ENCODE measurements at regions not wholly inside any gene's neighbourhood (a gene's known extent, or its start where the extent isn't known, plus 50 kb on each side); places are given as distances from the start of the nearest gene placed in this dataset.

GRCh38 chr19:31693131-31693932 lies 344.1 kb upstream of the TSHZ3 start:
- no peak overlapping the region for H2BK15ac ChIP-seq (ENCODE audit: low read length)
- DNase-seq (ENCODE audit: low read depth in 1 of 2, low spot score in 2 of 2): no peak
- no peaks in the 10 kb centered on the region for H3K23me2 ChIP-seq (ENCODE audit: low read depth, low read length)
- no peak overlapping the region for H2BK120ac ChIP-seq (replicated peaks; ENCODE audit: low read depth, low read length)
- H4K8ac ChIP-seq (ENCODE audit: extremely low read depth, insufficient read depth, low read length): no peak overlapping the region
- WGBS, 2 experiments (ENCODE audit: extremely low coverage in 1 of 2, insufficient coverage in 1 of 2, insufficient read length in 1 of 2, insufficient replicate concordance in 2 of 2, low coverage in 1 of 2, low lambda C conversion rate in 2 of 2, missing lambda C conversion rate in 1 of 2): 85% methylated on average over 14 of the region's 14 CpGs; no CpG with 5 or more reads in 1 of the 2 experiments
- no peak for FAIRE-seq
- H3K14ac ChIP-seq (ENCODE audit: insufficient read length): no peak overlapping the region
- H3K9me3 ChIP-seq (ENCODE audit: insufficient read depth in 2 of 2, low read depth in 1 of 2, low read length in 1 of 2): no peaks in the 10 kb centered on the region
- H3K79me2 ChIP-seq (ENCODE audit: control insufficient read depth in 1 of 2, insufficient read depth in 2 of 2, low read length in 2 of 2): no peaks in the 10 kb centered on the region
- H2AFZ ChIP-seq (ENCODE audit: low read length): no peak overlapping the region
- no peaks in the 10 kb centered on the region for H4K20me1 ChIP-seq (replicated peaks in 1 of 2; ENCODE audit: control insufficient read depth in 1 of 2, insufficient read depth in 2 of 2, low read length in 2 of 2)
- H2BK5ac ChIP-seq (ENCODE audit: low read depth, low read length): no peak overlapping the region
- TF ChIP-seq CTCF (IDR thresholded peaks at IDR 0.05; ENCODE audit: control extremely low read depth in 1 of 3, insufficient read depth in 1 of 3, low read depth in 1 of 3, low read length in 3 of 3) (peak; percentile 4 to 25 (median 15); a peak in 2 of 4 replicates), CHD1 (IDR thresholded peaks at IDR 0.05; ENCODE audit: low read depth, low read length) (no peak), RAD21 (IDR thresholded peaks at IDR 0.05 in 1 of 2, conservative IDR thresholded peaks at IDR 0.05 in 1 of 2; ENCODE audit: low read depth in 2 of 2, low read length in 2 of 2) (peak; percentile 20 to 35; a peak in 3 of 4 replicates)
- no peak overlapping the region for H3K4me2 ChIP-seq (ENCODE audit: insufficient read depth in 1 of 2, low read depth in 2 of 2, low read length in 2 of 2)
- H4K91ac ChIP-seq (replicated peaks; ENCODE audit: insufficient read length, low read length): no peak overlapping the region
- ChIA-PET POLR2A (ENCODE audit: partially characterized antibody) (no interaction called here), CTCF (ENCODE audit: partially characterized antibody) (interaction anchor here (1.6 kb wide), 1 partner anchor 24 kb away, joined by 4 read pairs; no protein-coding TSS in a partner anchor)
- no peaks in the 10 kb centered on the region for H3K27me3 ChIP-seq (replicated peaks in 1 of 4; ENCODE audit: control insufficient read depth in 3 of 4, extremely low read depth in 1 of 4, insufficient read depth in 3 of 4, low read length in 3 of 4)
- no peak overlapping the region for H2BK20ac ChIP-seq (ENCODE audit: low read length)
- no peaks in the 10 kb centered on the region; the same call in 1 of the 2 replicates for H3K79me1 ChIP-seq (ENCODE audit: low read depth, low read length)
- no peak overlapping the region for H3K9ac ChIP-seq (replicated peaks in 1 of 4; ENCODE audit: extremely low read depth in 1 of 4, low read depth in 3 of 4, low read length in 3 of 4)
- H3K36me3 ChIP-seq (ENCODE audit: control insufficient read depth in 2 of 4, insufficient read depth in 4 of 4, low read length in 3 of 4): no peaks in the 10 kb centered on the region
- no peak overlapping the region for H3K23ac ChIP-seq (ENCODE audit: insufficient read length)
- no peak overlapping the region for H3K18ac ChIP-seq (ENCODE audit: extremely low read depth, low read length)
- no peak overlapping the region for H2BK12ac ChIP-seq (ENCODE audit: low read depth, low read length)
- H4K5ac ChIP-seq (ENCODE audit: insufficient read length, low read depth, low read length): no peak overlapping the region
- H3K4me3 ChIP-seq (ENCODE audit: extremely low read depth in 1 of 4, insufficient read depth in 2 of 4, low read depth in 3 of 4, low read length in 4 of 4): no peak overlapping the region
- H3K56ac ChIP-seq (replicated peaks; ENCODE audit: insufficient read length, low read depth, low read length): no peak overlapping the region
- H3K27ac ChIP-seq (ENCODE audit: low read depth, low read length): no peak overlapping the region
- H3K4ac ChIP-seq (replicated peaks; ENCODE audit: insufficient read length, low read depth, low read length): no peak overlapping the region
- no peak overlapping the region for H2AK5ac ChIP-seq (ENCODE audit: low read depth, low read length)
- H3K4me1 ChIP-seq (replicated peaks in 1 of 4; ENCODE audit: control insufficient read depth in 3 of 4, insufficient read depth in 4 of 4, low read length in 3 of 4): no peaks in the 10 kb centered on the region
